ENCODE measurements at regions not wholly inside any gene's neighbourhood (a gene's known extent, or its start where the extent isn't known, plus 50 kb on each side); places are given as distances from the start of the nearest gene placed in this dataset.

DNA sequence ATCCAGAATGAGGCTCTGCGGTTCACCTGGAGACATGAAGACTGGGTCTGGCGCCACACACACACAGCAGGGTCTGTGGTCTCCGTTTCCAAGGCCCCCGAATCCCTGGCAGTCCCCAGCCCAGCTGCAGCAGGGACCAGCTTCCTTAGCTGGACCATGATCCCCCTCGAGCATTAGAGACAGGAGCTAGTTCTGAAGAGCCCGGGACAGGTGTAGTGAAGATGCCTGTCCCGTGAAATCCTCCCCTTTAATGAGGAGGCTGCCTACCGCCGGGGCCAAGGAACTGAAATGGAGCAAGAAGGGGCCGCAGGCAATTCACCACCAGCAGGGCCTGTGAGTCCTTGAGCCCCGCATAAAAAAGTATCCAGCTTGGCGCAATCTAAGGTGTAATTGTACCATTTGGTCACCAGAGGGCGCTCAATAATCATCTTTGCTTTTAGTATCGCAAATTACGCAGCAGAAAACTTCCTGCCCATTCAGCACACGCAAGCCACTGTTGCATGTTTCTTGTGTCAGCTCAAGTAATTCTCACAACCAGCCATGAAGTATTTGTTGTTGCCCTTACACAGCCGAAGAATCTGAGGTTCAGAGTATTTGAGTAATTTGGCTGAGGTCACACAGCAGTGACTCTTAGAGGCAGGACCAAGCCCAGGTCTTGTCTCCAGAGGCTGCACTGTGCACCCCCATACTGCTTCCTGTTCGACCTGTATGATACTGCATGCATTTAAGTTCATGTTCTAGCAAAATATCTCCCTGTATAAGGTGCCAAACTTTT is 54.3 kb upstream of the PPP2R5C start:
- DNase-seq = peak; percentile 58 to 71

DNA sequence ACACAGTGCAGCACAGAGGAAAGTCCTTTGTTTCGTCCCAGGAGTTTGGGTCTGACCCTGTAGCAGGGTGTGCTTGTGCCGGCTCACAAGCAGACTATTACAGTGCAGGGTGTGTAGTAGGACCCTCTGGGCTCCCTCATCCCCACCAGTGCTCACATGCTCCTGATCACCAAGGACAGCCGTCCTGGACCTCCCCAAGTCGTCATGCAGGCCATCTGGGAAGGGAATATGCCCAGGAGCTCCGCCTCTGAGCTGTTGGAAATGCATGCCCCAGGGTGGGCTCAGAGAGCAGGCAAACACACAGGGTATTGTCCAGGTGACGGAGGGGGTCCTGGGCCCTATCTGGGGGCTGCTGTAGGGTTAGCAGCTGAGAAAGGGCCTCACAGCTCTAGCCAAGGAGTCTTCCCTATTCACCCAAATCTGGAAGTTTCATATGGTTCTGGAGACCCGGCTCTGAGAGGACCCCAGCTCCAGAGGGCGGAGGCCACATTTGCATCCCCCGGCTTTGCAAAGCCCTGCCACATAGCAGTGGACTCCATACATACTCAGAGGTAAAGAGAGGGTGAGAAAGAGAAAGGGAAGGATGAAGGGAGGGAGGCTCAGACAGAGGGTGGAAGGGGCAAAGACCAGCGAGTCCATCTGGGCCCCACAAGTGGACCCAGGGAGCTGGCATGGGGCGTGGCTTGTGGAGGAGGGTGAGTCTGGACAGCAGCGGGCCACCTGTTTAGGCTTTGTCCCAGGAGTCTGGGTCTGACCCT is 53.5 kb upstream of the PPP2R5C start:
- DNase-seq = no peak

GRCh38 chr14:101708853-101709532 is 52.5 kb upstream of the PPP2R5C start:
- DNase-seq = no peak

- DNase-seq = no peak
Measured at GRCh38 chr14:101709533-101709881, 52.0 kb upstream of the PPP2R5C start.

- DNase-seq = no peak
Measured at GRCh38 chr14:101709962-101710931, 51.3 kb upstream of the PPP2R5C start.

DNA sequence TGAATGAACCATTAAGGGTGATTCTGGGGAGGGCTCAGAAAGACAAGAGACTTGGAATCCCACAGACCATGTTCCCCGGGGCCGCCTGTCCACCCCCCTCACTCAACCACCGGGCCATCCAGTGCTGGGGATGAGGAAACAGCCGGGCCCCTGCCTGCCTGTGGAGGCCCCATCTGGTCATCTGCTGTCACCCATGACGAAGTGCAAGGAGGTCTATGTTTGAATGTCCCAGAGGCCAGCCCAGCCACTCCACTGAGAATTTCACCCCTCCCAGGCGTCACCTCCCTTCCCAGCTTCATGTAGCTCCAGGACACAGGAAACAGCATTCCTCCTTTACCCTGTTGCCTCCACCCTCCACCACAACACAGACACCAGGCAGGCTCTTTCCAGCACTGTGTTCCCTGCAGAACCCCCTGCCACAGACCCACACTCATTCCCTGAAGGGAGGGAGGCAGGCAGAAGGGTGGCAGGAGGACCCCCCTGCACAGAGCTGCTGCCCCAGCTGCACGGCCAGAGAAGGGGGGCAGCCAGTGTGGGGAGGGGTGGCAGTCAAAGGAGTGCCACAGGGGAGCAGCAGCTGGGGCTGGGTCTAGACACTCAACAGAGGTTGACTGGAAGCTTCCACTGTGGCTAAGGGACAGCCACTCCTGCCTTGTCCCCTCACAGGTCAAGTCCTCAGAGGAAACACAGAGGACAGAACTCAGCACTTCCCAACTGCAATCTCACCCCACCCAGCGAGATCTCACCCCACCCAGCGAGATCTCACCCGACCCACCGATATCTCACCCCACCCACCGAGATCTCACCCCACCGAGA is 50.3 kb upstream of the PPP2R5C start:
- DNase-seq = no peak
